ENCODE measurements at regions not wholly inside any gene's neighbourhood (a gene's known extent, or its start where the extent isn't known, plus 50 kb on each side); places are given as distances from the start of the nearest gene placed in this dataset.

GRCh38 chr6:15132167-15132566, 113.7 kb upstream of the JARID2 start:
- TF ChIP-seq EZH2 (IDR thresholded peaks at IDR 0.05; ENCODE audit: low read length, missing control alignments): no peak
- no peak for TF ChIP-seq CTCF (conservative IDR thresholded peaks at IDR 0.05 in 1 of 2, IDR thresholded peaks at IDR 0.05 in 1 of 2; ENCODE audit: low read depth in 1 of 2, low read length in 2 of 2)
